ENCODE measurements at regions not wholly inside any gene's neighbourhood (a gene's known extent, or its start where the extent isn't known, plus 50 kb on each side); places are given as distances from the start of the nearest gene placed in this dataset.

DNA sequence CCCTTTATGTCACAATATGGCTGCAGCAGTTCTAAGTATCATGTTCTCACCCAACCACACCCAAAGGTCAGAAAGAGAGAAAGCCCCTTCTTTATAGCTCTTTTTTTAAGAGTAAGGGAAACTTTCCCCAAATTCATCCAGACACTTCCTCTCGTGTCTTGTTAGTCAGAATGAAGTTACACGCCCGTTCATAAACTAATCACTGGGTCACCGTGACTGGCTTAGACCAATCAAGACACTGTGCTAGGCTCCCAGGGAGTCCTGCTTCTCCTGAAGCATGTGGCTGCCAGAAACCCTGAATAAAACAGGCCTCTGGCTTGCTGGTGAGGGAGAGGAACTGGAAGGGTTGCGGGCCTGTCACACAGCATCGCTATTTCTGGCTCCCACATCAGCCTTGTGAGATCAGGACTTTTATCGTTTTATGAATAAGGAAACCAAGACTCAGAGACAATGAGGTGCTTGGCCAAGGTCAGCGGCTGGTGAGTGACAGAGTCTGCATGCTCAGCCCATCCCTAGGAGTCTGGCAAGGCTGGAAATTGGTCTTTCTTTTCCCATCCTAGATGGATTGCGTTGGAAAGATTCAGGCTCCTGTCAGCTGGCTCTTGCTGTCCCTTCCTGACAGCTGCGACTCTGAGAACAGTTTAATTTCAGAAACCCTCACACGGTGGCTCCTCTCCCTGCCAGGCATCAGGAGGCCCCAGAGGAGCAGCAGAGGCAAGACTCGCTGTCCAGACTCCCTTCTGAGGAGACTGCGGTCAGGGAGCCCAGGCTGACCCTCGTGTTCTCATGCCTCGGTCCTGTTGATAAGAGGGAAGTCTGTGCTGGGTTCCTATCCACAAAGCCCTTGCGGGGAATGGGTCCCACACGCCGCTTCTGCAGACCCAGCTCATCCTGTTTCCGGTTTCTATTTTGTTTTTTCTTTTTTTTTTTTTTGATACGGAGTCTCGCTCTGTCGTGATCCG is 104.5 kb upstream of the TAF1B start:
- no peak for DNase-seq (ENCODE audit: low read depth)

DNA sequence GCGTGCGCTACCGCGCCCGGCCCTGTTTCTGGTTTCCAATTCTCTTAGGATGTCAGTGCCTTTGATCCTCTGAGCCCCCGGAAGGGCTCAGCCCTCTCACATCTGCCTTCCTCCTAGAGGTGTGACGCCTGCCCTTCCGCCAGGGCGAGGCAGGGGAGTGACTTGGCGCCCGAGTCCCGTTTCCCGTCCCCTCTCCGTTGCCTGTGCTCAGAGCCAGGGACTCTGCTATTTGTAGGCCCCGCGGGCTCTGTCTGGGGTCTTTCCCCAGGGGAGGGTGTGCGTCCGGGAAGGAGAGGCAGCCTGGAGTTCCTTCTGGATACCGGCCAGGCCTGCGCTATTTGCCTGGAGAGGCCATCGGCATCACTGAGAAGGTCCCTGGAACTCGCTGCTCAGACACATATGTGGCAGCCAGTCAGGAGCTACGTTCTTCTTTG is 103.7 kb upstream of the TAF1B start:
- DNase-seq (ENCODE audit: low read depth): peak; percentile 42

DNA sequence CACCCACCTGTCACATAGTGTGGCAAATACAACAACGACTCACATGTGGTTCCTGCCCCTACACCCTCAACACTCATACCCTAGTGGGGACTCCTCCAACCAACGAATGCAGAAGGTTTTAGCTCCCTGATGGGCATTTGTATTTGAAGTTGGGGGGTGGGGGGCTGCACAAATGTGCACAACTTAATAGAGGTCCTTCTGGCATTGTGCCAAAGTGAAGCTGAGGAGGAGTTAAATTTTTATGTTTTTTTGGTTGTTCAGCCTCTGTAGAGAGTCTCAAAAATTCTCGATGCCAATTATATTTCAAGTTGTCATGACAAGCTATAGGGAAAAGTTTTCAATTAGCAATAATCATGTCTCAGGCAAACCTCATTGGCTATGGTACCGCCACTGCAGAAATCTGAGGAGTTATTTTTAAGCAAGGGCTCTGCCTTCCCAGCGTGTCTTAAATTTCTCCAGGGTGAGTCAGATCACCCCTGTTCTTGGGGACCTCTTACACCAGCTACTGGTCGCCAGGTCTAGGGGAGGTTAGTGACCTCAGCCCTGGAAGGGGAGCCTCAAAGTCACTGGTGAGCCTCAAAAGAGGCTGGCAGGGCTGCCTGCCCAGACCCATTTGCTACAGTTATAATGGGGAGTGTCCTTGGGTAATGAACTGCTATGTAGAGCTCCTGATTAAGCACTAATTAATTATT is 102.7 kb upstream of the TAF1B start:
- no peak for DNase-seq (ENCODE audit: low read depth)

DNA sequence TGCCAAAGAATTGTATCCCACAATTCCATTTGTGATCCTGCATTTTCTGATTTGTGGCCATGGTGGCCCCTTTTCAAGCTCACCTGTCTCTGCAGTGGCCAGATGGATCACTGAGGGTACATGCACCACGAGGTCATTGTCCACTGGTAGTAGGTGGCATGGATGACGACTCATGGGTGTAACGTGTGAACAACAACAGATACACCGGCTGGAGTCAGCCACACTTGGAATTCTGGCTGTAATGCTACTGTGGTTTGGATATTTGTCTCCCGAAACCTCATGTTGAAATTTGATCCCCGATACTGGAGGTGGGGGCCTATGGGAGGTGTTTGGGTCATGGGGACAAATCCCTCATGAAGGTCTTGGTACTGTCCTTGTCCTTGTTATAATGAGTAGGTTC is 102.2 kb upstream of the TAF1B start:
- DNase-seq (ENCODE audit: low read depth): no peak

DNA sequence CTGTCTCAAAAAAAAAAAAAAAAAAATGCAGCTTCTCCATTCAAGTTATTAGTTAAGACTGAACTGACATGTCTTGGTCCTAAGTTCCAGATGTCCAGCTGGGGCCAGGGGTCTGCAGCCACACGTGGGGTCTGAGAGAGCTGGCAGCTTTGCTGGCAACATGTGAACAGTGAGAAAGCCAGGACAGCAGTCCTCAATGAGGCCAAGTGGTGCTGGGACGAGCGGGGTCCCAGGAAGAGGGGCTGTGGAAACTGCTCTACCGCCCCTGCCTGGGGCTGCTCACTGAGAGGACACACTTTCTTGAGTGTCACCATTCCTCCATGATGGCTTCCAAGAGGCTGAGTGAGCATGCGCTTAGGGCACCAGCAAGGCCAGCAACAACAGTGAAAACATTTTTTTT is 100.7 kb upstream of the TAF1B start:
- no peak for DNase-seq (ENCODE audit: low read depth)

DNA sequence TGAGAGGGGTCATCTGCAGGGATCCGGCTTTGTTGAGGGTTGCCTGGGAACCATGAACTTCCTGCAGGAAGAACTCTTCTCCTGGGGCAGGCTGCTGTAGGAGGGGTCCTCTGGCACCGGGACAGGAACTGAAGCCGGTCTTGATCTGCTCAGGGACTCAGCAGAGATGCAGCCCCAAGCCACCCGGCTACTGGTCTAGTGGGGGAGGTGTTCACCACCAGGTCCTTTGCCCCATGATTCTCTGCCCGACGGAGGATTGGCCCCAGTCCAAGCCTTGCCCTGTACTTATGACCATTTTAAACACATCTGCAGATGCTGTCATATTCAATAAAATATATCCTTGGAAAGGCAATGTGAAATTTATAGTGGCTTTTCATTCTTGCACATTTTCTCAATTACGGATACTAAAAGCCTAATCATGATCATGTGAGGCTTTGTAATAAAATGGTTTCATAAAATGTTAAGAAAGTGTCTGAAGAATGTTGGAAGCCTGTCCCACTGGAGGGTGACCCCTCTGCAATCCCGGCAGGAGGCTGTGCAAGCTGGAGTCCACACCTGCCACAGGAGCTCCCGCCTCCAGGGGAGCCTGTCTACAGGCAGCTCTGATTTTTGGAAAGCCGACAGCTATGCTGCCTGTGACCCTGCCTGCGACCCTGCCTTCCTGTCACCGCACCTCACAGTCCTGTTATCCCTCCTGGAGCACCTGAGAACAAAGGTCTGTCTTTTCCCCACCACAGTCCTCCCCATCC is 98.8 kb upstream of the TAF1B start:
- no peak for DNase-seq (ENCODE audit: low read depth)

DNA sequence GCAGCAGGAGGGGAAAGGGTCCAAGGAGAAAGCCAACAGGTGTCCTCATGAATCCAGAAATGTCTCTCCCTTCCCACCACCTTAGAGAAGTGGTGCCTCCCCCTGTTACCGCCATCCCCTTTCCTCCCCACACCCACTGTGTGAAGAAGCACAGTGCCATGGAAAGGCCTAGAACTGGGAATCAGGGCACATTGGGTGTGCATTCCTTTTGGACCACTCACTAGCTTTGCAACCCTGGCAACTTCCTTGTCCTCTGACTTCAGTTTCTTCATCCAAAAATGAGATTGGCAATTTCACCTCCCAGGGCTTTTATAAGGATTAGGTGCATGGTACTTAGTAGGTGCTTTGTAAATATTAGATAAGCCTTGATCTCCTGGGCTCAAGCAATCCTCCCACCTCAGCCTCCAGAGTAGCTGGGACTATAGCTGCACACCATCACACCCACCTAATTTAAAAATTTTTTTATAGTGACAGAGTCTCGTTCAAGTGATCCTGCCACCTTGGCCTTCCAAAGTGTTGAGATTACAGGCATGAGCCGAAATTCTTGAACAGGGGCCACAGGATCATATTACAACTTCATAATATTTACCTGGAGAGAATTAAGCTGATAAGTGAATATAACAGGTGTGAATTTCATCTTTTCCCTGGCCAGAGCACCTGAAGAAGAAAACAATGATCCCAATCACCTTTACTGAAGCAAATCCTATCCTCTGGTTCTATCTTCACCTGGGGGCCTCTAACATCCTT is 97.9 kb upstream of the TAF1B start:
- no peak for DNase-seq (ENCODE audit: low read depth)

DNA sequence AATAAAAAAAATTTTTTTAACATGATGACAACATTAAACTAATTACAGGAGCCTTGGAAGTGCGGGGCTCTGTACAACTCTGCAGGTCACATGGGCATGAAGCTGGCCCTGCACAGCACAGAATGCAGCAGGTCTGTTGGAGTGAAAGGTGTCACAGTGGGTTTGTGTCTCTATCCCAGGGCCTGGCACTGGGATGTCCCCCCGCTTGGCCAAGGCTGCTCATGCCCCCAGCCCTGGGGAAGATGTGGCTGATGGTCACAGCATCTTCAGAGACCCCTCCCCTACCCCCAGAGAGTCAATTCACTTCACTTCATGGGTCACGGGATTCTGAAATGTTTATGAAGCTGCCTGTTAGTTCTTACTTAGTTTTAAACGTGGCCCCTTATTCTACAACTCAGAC is 95.9 kb upstream of the TAF1B start:
- DNase-seq (ENCODE audit: low read depth): no peak

DNA sequence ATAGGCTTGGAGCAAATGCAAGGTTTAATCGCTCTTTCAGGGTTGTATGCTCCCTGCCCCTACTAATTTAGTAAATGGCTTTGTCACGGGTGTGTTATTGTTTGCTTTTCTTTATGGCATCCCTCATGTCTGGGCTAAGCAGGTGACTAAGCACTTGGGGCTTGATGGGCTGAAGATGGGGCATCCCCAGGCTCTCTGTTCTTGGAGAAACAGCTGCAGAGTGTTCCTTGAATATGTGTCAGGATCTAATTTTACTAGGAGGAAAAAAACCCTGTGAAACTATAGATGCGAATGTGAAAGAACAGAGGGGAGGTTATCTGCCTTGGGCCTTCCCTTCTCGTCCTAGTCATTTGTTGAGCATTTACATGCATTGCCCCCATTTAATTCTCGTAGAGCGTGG is 94.7 kb upstream of the TAF1B start:
- no peak for DNase-seq (ENCODE audit: low read depth)

DNA sequence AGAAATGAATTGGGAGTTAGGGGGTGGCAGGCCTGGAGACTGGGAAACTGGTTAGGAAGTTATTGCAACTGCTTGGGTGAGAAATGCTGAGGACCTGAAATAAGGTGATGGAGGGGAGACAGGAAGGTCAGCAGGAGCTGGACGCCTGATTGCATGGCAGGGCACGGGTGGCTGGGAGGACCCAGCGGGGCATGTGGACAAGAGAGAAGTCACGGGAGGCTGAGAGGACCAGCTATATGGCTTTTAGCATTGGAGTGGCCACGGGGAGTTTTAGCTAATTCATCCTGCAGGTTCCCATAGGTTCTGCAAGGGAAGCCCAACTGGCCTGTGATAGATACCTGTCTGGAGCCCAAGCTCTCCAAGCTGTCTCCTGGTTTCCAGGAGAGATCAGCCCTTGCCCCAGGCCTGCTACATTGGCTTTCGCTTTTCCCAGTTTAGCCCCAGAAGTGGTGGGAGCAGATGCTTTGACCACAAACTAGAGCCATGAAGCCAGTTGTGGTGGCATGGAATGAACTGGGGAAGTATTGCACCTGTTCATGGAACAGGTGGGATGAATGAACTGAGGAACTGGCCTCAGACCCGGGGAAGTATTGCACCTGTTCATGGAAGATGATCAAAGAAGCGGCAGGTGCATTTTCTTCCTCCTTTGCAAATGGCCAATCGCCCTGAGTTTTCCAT is 93.6 kb upstream of the TAF1B start:
- DNase-seq (ENCODE audit: low read depth): no peak

DNA sequence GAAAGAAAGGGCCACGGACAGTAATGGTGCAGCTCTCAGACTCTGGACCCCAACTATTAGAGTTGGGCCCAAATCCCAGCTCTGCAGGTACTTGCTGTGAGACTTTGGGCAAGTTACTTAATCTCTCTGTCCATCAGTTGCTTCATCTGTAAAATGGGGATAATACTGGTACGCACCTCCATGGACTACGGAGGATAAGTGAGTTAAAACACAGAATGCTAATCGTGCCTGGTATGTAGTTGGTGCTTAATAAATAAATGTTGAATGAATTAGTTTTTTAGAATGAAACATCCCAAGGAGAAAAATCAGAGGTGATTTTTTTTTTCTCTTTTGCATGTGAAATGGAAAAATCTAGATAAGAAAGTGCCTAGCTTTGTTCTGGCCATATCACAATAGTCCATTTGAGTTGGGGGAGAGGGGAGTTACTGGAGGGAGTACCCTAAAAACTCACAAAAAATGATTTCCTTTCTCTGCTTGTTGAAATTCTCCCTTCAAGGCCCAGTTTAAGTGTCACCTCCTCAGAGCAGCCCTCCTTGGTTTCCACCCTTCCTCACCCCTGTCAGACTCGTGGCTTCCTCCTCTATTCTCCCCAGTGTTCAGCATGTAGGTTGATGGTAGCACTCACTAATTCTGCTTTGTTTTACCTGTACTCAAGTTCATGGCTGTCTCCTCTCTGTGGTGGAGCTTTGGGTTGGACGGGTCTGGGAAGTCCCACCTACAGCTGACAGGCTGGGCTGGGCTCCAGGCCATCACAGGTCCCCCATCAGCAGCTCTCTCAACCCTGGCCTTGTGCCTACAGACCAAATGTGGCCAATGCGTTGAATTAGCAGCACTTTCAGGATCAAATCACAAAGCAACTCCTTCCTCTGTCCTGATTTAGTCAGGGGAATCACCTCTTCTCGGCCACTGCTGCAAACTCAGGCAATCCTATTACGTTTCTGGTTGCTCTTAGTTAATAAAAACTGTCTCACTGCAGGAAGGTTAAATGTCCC is 92.8 kb upstream of the TAF1B start:
- no peak for DNase-seq (ENCODE audit: low read depth)

DNA sequence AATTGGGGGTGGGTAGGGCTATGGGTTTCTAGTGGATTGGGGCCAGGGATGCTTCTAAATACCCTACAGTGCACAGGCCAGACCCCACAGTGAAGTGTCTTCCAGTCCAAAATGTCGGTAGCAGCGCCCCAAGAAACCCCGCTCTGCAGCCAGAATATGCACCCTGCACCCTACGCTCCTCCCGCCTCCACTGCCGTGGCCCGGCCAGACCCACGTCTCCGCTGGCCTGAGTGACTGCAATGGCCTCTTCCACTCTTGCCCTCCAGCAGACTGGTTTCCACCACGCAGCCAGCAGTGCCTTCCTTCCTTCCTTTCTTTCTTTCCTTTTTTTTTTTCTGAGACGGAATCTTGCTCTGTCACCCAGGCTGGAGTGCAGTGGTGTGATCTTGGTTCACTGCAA is 91.4 kb upstream of the TAF1B start:
- DNase-seq (ENCODE audit: low read depth): no peak

DNA sequence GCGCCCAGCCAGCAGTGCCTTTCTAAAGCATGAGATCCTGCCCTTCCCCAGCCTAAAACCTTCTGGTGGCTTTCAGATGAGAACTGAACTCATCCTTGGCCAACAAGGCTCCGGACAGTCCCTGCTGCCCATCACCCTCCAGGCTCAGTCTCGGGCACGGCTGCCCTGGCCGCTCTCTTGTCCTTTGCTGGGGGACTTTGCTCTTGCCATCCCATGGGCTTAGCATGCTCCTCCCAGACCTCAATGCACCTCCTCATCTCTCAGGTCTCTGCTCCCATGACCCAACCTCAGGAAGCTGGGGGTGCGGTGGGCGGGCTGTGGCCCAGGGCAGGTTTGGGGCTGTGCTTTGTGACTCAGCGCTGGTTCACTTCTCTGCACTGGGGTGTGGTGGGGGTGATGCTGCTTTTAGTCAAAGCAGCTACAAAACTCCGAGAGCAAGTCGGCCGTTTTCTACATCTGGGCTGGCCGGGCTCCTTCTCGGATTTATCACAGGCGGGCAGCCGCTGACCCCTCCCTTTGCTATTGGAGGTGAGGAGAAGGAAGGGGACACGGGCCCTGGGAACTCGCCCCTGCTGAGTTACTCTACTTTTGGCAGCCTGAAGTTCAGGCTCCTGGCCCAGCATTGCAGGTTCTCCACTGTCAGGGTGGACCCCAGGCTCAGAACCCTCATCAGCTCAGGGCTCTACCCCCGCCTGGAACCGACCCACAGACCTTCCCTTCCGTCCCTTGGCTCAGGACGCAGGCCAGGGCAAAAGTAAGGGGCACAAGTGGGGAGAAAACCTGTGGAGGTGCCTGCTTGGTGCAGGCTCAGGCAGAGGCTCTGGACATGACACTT is 90.6 kb upstream of the TAF1B start:
- peak; percentile 64 for DNase-seq (ENCODE audit: low read depth)

DNA sequence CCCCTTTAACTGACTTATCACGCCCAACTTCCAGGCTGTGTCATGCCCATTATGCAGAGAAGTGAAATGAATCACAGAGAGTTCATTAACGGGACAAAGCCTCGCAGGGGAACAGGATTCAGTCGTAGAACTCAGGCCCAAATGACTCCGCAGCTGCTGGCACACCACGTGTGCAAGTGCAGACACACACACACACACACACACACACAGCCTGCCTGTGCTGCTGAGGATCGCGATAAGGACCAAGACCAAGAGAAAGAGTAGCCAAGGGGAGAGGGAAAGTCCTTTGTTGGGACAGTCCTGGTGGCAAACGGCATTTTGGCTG is 90.0 kb upstream of the TAF1B start:
- no peak for DNase-seq (ENCODE audit: low read depth)

DNA sequence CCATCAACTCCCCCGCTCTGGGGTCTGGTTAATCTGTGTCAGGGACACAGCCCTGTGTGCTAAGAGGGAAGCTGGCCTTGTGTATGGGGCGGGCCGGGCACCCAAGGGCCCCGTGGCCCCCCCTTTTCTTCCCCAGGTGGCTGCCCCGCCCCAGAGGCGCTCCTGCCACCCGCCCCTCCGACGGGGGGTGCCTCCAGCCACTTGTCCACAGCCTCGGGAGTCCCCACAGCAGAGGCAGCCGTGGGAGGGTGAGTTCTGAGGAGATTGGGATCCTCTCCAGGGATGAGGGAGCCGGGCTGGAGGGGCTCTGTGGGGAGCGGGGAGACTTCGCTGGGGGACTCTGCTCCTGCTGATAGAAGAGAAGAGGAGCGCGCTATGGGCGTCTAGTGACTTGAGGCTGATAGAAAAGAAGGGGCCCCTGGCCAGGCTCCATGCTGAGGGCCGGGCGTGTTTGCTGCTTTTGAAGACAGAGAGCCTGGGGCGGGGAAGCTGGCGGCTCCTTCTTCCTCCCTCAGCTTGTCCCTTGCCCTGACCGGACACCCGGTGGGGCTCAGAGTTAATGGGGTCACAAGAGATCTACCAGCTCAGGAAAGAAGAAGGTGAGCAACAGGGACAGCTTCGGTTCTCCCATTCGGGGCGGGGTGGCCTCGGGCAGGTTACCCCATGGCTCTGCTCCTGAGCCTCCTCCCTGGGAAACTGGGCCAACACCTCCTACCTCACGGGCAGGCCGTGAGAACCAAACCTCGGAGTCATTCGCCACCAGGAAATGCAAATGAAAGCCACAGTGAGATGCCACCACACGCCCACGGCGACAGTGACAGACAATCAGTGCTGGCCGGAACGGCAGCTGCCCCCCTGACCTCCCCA is 89.4 kb upstream of the TAF1B start:
- peak; percentile 17 for DNase-seq (ENCODE audit: low read depth)

DNA sequence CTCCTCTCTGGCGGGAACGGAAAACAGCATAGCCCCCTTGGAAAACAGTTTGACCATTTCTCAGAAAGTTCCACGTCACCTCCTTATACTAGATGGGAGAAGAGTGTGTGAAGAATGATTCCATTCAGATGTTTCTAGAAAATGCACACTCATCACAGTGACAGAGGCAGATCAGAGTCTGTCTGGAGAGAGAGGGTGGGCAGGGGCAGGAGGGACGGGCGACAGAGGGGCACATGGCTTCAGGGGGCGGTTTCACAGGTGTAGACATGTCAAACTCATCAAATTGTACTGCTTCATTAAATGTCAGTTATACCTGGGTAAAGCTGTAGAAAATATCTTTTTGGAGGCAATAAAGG is 88.8 kb upstream of the TAF1B start:
- DNase-seq (ENCODE audit: low read depth): no peak

DNA sequence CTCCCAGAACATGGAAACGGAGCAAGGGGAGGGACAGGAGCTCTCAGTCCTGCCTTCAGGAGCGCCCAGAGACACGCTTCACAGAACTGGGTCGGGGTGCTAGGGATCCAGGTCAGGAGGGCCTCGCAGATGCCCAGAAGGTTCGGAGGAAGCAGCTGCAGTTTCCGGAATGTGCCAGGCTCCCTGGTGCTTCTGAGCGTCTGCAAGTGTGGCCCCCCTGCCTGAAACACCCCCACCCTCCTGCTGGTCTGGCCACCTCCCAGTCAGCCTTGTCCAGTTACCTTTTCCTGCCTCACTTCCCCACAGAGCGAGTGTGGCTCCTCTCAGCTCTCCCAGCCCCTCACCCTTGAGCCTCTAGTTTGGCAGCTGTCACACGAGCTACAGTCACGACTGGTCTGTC is 88.3 kb upstream of the TAF1B start:
- DNase-seq (ENCODE audit: low read depth): no peak

DNA sequence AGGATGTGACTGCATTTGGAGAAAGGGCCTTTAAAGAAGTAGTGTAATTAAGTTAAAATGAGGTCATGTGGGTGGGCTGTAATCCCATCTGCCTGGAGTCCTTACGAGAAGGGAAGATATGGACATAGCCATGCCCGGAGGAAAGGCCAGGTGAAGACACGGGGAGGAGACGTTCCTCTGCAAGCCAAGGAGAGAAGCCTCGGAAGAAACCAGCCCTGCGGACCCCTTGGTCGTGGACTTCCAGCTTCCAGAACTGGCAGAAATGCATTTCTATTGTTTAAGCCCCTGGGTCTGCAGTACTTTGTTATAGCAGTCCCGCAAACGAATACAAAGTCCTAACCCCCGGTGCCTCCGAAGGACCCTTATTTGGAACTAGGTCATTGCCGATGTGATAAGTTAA is 87.6 kb upstream of the TAF1B start:
- DNase-seq (ENCODE audit: low read depth): no peak
